ENCODE measurements at regions not wholly inside any gene's neighbourhood (a gene's known extent, or its start where the extent isn't known, plus 50 kb on each side); places are given as distances from the start of the nearest gene placed in this dataset.
"Not testable (repeated sequence)": the region's sequence is repeated elsewhere in the genome, so short reads cannot be mapped to it uniquely, and the experiment has no call there.

GRCh38 chr11:81987829-81988472, 745.7 kb downstream of the FAM181B start:
- no peaks in the 10 kb centered on the region for H3K27me3 ChIP-seq (ENCODE audit: control insufficient read depth, insufficient read depth, low read length)
- H3K4me1 ChIP-seq (ENCODE audit: control insufficient read depth, insufficient read depth, low read length), result no peaks in the 10 kb centered on the region

GRCh38 chr11:81986556-81987161, 747.0 kb downstream of the FAM181B start:
- H3K4me3 ChIP-seq (ENCODE audit: low read length), result no peak overlapping the region
- H3K9me3 ChIP-seq (ENCODE audit: control insufficient read depth, low read length), result no peaks in the 10 kb centered on the region
- H3K27me3 ChIP-seq (ENCODE audit: control insufficient read depth, insufficient read depth, low read length), result no peaks in the 10 kb centered on the region
- no peaks in the 10 kb centered on the region for H3K4me1 ChIP-seq (ENCODE audit: control insufficient read depth, insufficient read depth, low read length)
- H3K36me3 ChIP-seq (ENCODE audit: control insufficient read depth, insufficient read depth, low read length), result no peaks in the 10 kb centered on the region
- H3K9ac ChIP-seq (ENCODE audit: low read length), result no peak overlapping the region

More at GRCh38 chr11:81987829-81988472, 745.7 kb downstream of the FAM181B start:
- Histone ChIP-seq H3K4me3 (ENCODE audit: low read length) (no peak overlapping the region), H3K9ac (ENCODE audit: low read length) (no peak overlapping the region), H3K9me3 (ENCODE audit: control insufficient read depth, low read length) (no peaks in the 10 kb centered on the region), H3K36me3 (ENCODE audit: control insufficient read depth, insufficient read depth, low read length) (no peaks in the 10 kb centered on the region)

DNA sequence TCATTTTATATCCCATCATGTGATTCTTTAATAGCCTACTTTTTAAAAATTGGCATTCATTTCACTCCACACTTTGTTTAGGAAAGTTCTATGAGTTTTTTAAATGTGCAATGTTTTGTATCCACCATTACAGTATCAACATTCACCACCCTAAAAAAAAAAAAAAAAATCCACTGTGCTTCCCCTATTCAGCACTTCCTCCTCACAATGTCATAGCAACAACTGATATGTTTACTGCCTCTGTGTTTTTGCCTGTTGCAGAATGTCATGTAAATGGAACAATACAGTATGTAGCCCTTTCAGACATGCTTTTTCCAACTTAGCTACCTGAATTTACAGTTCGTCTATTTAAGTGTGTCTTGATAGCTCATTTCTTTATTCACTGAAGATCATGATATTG, 754.2 kb downstream of the FAM181B start:
- Histone ChIP-seq H3K9me3 (ENCODE audit: control insufficient read depth, low read length) (no peaks in the 10 kb centered on the region), H3K36me3 (ENCODE audit: control insufficient read depth, insufficient read depth, low read length) (no peaks in the 10 kb centered on the region), H3K4me1 (ENCODE audit: control insufficient read depth, insufficient read depth, low read length) (no peaks in the 10 kb centered on the region), H3K27me3 (ENCODE audit: control insufficient read depth, insufficient read depth, low read length) (no peaks in the 10 kb centered on the region), H3K9ac (ENCODE audit: low read length) (no peak overlapping the region), H3K4me3 (ENCODE audit: low read length) (no peak overlapping the region)

DNA sequence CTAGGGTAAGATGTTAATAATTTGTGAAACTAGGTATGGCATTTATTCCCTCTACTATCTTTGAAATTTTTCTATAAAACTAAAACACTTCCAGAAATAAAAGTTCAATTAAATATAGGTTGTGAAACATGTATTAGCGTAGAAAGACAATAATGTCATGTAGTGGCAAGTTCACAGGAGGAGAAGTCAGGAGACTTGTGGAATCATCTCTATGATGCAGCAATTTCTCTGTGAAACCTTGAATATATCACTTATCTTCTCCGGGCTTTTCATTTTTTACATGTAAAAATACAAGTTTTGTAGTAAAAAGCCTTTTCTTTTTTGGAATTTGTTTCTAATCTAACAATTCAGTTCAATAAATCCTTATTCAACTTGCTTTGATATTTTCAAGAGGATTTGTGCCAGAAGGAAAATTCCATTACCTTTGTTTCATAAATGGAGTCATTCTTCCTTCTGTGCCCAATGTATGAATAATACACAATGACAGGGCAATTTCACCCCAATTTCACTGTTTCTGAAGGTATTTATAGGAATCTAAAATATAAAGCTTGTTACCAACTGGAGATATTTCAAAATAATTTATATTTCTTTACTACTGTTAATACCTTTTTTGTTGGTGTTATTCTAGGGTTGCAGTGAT, 758.3 kb downstream of the FAM181B start:
- H3K4me1 ChIP-seq (ENCODE audit: control insufficient read depth, insufficient read depth, low read length), result no peaks in the 10 kb centered on the region
- no peak overlapping the region for H3K9ac ChIP-seq (ENCODE audit: low read length)
- H3K36me3 ChIP-seq (ENCODE audit: control insufficient read depth, insufficient read depth, low read length), result no peaks in the 10 kb centered on the region
- H3K27me3 ChIP-seq (ENCODE audit: control insufficient read depth, insufficient read depth, low read length), result no peaks in the 10 kb centered on the region
- H3K9me3 ChIP-seq (ENCODE audit: control insufficient read depth, low read length), result no peaks in the 10 kb centered on the region
- H3K4me3 ChIP-seq (ENCODE audit: low read length), result no peak overlapping the region

- no peaks in the 10 kb centered on the region for H3K4me1 ChIP-seq (ENCODE audit: control insufficient read depth, insufficient read depth, low read length)
- H3K9ac ChIP-seq (ENCODE audit: low read length), result no peak overlapping the region
- no peaks in the 10 kb centered on the region for H3K36me3 ChIP-seq (ENCODE audit: control insufficient read depth, insufficient read depth, low read length)
- no peak overlapping the region for H3K4me3 ChIP-seq (ENCODE audit: low read length)
- no peaks in the 10 kb centered on the region for H3K9me3 ChIP-seq (ENCODE audit: control insufficient read depth, low read length)
- H3K27me3 ChIP-seq (ENCODE audit: control insufficient read depth, insufficient read depth, low read length), result no peaks in the 10 kb centered on the region
Measured at GRCh38 chr11:81970886-81971285, 762.8 kb downstream of the FAM181B start.

GRCh38 chr11:81967242-81967641, 766.4 kb downstream of the FAM181B start:
- Histone ChIP-seq H3K4me1 (ENCODE audit: control insufficient read depth, insufficient read depth, low read length) (no peaks in the 10 kb centered on the region), H3K9me3 (ENCODE audit: control insufficient read depth, low read length) (no peaks in the 10 kb centered on the region), H3K9ac (ENCODE audit: low read length) (no peak overlapping the region), H3K27me3 (ENCODE audit: control insufficient read depth, insufficient read depth, low read length) (no peaks in the 10 kb centered on the region), H3K36me3 (ENCODE audit: control insufficient read depth, insufficient read depth, low read length) (no peaks in the 10 kb centered on the region), H3K4me3 (ENCODE audit: low read length) (no peak overlapping the region)

- H3K9me3 ChIP-seq (ENCODE audit: control insufficient read depth, low read length), result no peaks in the 10 kb centered on the region
- H3K4me1 ChIP-seq (ENCODE audit: control insufficient read depth, insufficient read depth, low read length), result no peaks in the 10 kb centered on the region
- H3K4me3 ChIP-seq (ENCODE audit: low read length), result no peak overlapping the region
- no peaks in the 10 kb centered on the region for H3K36me3 ChIP-seq (ENCODE audit: control insufficient read depth, insufficient read depth, low read length)
- no peak overlapping the region for H3K9ac ChIP-seq (ENCODE audit: low read length)
- no peaks in the 10 kb centered on the region for H3K27me3 ChIP-seq (ENCODE audit: control insufficient read depth, insufficient read depth, low read length)
Measured at GRCh38 chr11:81966340-81966739, 767.3 kb downstream of the FAM181B start.

DNA sequence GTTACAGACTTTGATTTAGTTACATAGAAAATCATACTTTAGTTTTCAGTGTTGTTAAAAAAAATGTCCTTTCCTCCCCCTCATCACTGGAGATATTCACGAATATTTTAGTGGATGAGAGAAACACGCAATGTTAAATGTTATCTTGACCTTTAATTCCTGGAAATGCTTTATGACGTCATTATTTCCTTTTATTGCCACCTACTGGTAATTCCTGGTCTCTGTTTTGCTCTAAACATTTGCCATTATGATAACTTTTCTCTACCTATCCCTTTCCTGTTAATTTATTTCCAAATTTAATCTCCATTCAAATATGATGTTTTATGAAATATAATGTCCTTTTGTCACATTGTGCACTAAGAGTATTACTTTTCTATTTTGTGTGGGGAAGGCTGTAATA, 770.6 kb downstream of the FAM181B start:
- Histone ChIP-seq H3K9ac (ENCODE audit: low read length) (no peak overlapping the region), H3K9me3 (ENCODE audit: control insufficient read depth, low read length) (no peaks in the 10 kb centered on the region), H3K4me1 (ENCODE audit: control insufficient read depth, insufficient read depth, low read length) (no peaks in the 10 kb centered on the region), H3K36me3 (ENCODE audit: control insufficient read depth, insufficient read depth, low read length) (no peaks in the 10 kb centered on the region), H3K27me3 (ENCODE audit: control insufficient read depth, insufficient read depth, low read length) (no peaks in the 10 kb centered on the region), H3K4me3 (ENCODE audit: low read length) (no peak overlapping the region)

DNA sequence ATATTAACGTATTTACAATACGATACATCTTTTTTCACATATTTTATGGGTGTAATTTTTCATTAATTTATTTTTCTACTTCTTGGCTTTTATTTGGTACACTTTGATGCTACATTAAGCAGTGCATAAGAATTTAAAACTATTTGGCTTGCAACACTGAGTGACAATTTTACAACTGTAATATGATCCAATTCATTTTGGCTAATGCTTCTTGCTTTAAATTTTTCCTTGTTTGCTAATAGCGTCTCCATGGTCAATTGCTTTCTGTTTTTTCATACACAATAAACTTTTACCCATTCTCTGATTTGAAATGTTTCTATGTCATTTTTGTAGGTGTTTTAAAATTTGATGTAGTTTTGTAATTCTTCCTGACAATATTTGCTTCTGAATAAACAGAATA, 773.2 kb downstream of the FAM181B start:
- no peak overlapping the region for H3K9ac ChIP-seq (ENCODE audit: low read length)

DNA sequence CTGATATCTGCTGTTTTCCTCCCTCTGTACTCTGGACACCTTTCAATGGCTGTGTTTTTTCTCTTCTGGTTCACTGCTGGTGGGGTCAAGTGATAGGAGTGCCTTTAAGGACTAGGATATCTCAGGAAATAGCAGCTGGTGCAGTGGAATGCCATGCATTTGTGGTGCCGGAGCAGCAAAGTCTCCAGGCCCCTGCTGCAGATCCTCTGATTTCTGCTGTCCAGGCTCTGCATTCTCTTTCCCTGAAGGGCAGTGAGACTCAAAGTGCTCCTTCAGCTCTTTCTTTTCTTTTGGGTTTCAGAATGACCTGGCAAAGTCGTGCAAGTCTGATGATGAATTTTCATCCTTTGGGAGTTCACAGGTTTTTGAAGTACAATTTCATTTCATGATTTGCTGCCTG, 774.3 kb downstream of the FAM181B start:
- Histone ChIP-seq H3K9me3 (ENCODE audit: control insufficient read depth, low read length) (no peaks in the 10 kb centered on the region), H3K27me3 (ENCODE audit: control insufficient read depth, insufficient read depth, low read length) (no peaks in the 10 kb centered on the region), H3K4me3 (ENCODE audit: low read length) (no peak overlapping the region), H3K4me1 (ENCODE audit: control insufficient read depth, insufficient read depth, low read length) (no peaks in the 10 kb centered on the region), H3K36me3 (ENCODE audit: control insufficient read depth, insufficient read depth, low read length) (no peaks in the 10 kb centered on the region), H3K9ac (ENCODE audit: low read length) (no peak overlapping the region)

More for the DNA sequence above, 773.2 kb downstream of the FAM181B start:
- H3K27me3 ChIP-seq (ENCODE audit: control insufficient read depth, insufficient read depth, low read length), result no peaks in the 10 kb centered on the region
- no peaks in the 10 kb centered on the region for H3K4me1 ChIP-seq (ENCODE audit: control insufficient read depth, insufficient read depth, low read length)
- no peaks in the 10 kb centered on the region for H3K9me3 ChIP-seq (ENCODE audit: control insufficient read depth, low read length)
- H3K4me3 ChIP-seq (ENCODE audit: low read length), result no peak overlapping the region
- H3K36me3 ChIP-seq (ENCODE audit: control insufficient read depth, insufficient read depth, low read length), result no peaks in the 10 kb centered on the region

GRCh38 chr11:81954301-81954700, 779.4 kb downstream of the FAM181B start:
- H3K9ac ChIP-seq (ENCODE audit: low read length); H3K27me3 ChIP-seq (ENCODE audit: control insufficient read depth, insufficient read depth, low read length); H3K4me3 ChIP-seq (ENCODE audit: low read length); H3K4me1 ChIP-seq (ENCODE audit: control insufficient read depth, insufficient read depth, low read length); H3K9me3 ChIP-seq (ENCODE audit: control insufficient read depth, low read length); H3K36me3 ChIP-seq (ENCODE audit: control insufficient read depth, insufficient read depth, low read length): not testable (repeated sequence)

DNA sequence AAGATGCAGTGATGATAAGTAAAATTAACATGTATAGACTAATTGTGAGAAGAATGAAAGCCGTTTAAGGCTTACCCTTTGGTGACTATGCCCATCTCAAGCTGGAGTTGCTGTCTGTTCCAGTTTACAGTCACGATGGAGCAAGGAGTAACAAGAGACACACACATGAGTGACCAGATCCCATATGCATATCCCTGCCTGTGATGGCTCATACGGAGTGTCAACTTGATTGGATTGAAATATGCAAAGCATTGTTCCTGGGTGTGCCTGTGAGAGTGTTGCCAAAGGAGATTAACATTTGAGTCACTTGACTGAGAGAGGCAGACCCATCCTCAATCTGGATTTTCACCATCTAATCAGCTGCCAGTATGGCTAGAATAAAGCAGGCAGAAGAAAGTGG, 786.8 kb downstream of the FAM181B start:
- no peaks in the 10 kb centered on the region for H3K36me3 ChIP-seq (ENCODE audit: control insufficient read depth, insufficient read depth, low read length)
- no peaks in the 10 kb centered on the region for H3K4me1 ChIP-seq (ENCODE audit: control insufficient read depth, insufficient read depth, low read length)
- H3K27me3 ChIP-seq (ENCODE audit: control insufficient read depth, insufficient read depth, low read length), result no peaks in the 10 kb centered on the region
- no peak overlapping the region for H3K4me3 ChIP-seq (ENCODE audit: low read length)
- H3K9me3 ChIP-seq (ENCODE audit: control insufficient read depth, low read length), result no peaks in the 10 kb centered on the region
- H3K9ac ChIP-seq (ENCODE audit: low read length), result no peak overlapping the region
